ENCODE measurements at regions not wholly inside any gene's neighbourhood (a gene's known extent, or its start where the extent isn't known, plus 50 kb on each side); places are given as distances from the start of the nearest gene placed in this dataset.

DNA sequence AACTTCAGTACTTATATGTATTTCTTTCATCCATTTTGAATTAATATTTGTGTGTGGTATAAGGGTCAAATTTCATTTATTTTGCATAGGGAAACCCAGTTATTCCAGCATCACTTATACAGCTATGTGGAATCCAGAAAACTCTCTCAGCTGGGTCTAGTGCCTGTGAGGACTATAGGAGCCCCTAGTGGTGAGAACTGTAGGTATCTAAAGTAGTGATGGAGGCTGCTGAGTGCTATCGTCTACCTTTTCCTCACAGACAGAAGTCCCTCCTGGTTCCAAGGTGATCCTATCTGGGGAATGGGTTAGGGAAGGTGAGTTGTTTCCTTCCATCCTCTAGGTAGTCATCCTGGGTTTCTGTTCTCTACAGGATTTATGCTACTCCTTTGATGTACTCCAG is 352.0 kb upstream of the C1orf87 start:
- TF ChIP-seq, protein P1, sequence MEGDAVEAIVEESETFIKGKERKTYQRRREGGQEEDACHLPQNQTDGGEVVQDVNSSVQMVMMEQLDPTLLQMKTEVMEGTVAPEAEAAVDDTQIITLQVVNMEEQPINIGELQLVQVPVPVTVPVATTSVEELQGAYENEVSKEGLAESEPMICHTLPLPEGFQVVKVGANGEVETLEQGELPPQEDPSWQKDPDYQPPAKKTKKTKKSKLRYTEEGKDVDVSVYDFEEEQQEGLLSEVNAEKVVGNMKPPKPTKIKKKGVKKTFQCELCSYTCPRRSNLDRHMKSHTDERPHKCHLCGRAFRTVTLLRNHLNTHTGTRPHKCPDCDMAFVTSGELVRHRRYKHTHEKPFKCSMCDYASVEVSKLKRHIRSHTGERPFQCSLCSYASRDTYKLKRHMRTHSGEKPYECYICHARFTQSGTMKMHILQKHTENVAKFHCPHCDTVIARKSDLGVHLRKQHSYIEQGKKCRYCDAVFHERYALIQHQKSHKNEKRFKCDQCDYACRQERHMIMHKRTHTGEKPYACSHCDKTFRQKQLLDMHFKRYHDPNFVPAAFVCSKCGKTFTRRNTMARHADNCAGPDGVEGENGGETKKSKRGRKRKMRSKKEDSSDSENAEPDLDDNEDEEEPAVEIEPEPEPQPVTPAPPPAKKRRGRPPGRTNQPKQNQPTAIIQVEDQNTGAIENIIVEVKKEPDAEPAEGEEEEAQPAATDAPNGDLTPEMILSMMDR (IDR thresholded peaks at IDR 0.05; ENCODE audit: low read depth, low read length) = peak; percentile 63
- TF ChIP-seq EZH2phosphoT487 (IDR thresholded peaks at IDR 0.05; ENCODE audit: low read depth) = no peak

Measured in OCI-LY3 (cell line).